Vagina (tissue), 2 donors: ENCODE measurements at regions not wholly inside any gene's neighbourhood (a gene's known extent, or its start where the extent isn't known, plus 50 kb on each side); places are given as distances from the start of the nearest gene placed in this dataset.

Source experiments
- POLR2A ChIP-seq, 2 donors: fragments of 450-650 bp; IDR thresholded peaks; one replicate each; pipeline ENCODE4 v1.6.1; 2017; ENCODE audit warnings: antibody characterized with exemption in 2 of 2, mild to moderate bottlenecking in 2 of 2, moderate library complexity in 2 of 2
- POLR2AphosphoS5 ChIP-seq, 2 donors: sonication (generic); formaldehyde crosslinking; IDR thresholded peaks; one replicate each; pipeline ENCODE4 v1.9.0; 2017; ENCODE audit warnings: antibody characterized with exemption in 2 of 2, mild to moderate bottlenecking in 2 of 2, low read depth in 1 of 2; ENCODE audit not compliant: insufficient read depth in 1 of 2
- TF ChIP-seq, protein P1 (sequence below), 3 experiments: fragments of 450-650 bp in 2 of 3; fragments of 200-600 bp in 1 of 3; sonication (generic) in 1 of 3; IDR thresholded peaks; one replicate each; pipeline ENCODE4 v1.5.1; 2017 to 2019; ENCODE audit warnings: antibody characterized with exemption in 3 of 3, mild to moderate bottlenecking in 2 of 3, moderate library complexity in 2 of 3

DNA sequence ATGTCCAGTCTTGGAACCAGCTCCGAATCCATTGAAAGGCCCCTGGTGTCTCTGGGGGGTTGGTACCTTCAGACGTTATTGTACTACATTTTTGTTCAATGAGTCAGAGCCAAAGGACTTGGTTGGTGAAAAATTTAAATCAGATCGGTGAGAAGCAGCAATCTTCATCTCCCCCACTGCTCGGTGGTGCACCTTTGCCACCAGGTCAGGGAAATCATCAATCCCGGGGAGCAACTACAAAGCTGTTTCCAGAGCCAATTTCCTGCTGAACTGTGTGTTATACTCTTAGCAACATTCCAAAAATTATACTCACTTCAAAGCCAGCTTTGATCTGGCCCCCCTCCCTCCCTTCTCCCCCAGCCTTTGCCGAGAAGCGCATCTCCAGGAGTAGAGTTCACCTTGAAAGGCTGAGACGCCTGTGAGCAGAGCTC, 375.2 kb upstream of the WWC1 start:
- TF ChIP-seq, protein P1, sequence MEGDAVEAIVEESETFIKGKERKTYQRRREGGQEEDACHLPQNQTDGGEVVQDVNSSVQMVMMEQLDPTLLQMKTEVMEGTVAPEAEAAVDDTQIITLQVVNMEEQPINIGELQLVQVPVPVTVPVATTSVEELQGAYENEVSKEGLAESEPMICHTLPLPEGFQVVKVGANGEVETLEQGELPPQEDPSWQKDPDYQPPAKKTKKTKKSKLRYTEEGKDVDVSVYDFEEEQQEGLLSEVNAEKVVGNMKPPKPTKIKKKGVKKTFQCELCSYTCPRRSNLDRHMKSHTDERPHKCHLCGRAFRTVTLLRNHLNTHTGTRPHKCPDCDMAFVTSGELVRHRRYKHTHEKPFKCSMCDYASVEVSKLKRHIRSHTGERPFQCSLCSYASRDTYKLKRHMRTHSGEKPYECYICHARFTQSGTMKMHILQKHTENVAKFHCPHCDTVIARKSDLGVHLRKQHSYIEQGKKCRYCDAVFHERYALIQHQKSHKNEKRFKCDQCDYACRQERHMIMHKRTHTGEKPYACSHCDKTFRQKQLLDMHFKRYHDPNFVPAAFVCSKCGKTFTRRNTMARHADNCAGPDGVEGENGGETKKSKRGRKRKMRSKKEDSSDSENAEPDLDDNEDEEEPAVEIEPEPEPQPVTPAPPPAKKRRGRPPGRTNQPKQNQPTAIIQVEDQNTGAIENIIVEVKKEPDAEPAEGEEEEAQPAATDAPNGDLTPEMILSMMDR (IDR thresholded peaks at IDR 0.05), result no peak
- TF ChIP-seq POLR2AphosphoS5 (IDR thresholded peaks at IDR 0.05; ENCODE audit: insufficient read depth in 1 of 2, low read depth in 1 of 2) (no peak), POLR2A (IDR thresholded peaks at IDR 0.05) (no peak)
